ENCODE measurements at regions not wholly inside any gene's neighbourhood (a gene's known extent, or its start where the extent isn't known, plus 50 kb on each side); places are given as distances from the start of the nearest gene placed in this dataset.

- no peak for DNase-seq
Observed at GRCh38 chr2:76448956-76449355, 738.2 kb upstream of the GCFC2 start.

GRCh38 chr2:76447294-76447693, 736.6 kb upstream of the GCFC2 start:
- no peak for DNase-seq

DNA sequence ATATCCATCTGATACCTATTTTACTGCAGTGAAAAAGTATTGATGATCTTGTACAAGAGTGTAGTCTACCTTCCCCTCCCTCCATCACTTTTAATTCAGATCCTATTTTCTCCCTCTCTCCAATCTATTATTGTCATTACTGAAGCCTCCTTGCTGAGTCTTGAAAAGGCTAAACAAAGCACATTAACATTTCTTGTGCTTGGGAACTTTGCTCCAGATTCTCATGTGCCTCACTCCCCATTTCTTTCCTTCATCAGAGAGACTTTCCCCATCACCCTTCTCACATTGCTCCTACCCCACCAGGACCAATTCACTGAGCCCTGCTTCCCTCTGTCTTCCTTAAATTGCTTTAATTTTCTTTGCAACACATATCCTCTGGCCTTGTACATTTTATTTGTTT, 736.2 kb upstream of the GCFC2 start:
- no peak for DNase-seq

GRCh38 chr2:76445880-76446279, 735.2 kb upstream of the GCFC2 start:
- DNase-seq = no peak

DNA sequence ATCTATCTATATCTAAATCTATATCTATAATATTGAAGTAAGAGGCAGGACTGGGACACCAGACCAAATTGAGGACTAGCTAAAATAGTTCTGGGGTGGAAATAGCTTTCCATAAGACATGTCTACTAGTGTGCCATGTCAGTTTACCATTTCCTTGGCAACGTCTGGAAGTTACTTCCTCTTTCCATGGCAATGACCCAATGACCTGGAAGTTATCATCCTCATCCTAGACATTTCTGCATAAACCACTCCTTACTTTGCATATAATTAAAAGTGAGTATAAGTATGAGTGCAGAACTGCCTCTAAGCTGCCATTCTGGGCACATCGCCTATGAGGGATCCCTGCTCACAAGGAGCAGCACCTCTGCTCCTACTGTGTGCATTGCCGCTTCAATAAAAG, 734.0 kb upstream of the GCFC2 start:
- no peak for DNase-seq

DNA sequence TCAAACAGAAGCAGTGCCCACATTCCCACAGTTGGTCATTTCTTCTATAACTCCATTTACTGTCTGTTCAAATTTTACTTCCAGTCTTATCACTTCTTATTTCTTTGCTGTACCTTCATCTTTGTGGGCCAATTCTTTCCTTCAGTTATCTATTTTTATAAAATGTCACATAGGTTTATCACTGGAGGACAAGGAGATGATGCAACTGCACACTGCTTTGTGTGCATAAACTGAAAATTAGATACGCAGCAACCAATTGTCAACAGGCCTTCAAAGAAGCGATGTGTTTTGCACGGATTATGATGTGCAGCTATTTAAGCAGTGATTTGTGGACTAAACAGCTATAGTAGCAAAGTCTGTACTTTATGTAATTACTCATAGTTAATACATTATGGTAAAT, 726.8 kb upstream of the GCFC2 start:
- no peak for DNase-seq

GRCh38 chr2:76429374-76429773, 718.7 kb upstream of the GCFC2 start:
- no peak for DNase-seq

DNA sequence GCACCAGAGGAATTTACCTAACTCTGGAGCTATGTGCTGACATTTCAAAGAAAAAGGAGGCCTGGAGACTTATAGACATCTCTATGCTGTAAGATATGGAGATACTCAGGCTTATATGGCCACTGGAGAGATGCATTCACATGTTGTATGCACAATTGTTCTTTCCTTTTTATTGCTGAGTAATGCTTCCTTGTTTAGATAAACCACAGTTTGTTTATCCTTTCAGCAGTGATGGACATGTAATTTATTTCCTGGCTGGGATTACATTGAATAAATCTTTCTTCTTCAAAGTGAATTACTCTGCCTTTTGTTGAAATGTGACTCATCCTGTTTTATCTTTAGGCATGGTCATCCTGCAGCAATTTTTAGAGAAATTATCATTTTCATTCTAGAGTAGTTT, 716.7 kb upstream of the GCFC2 start:
- DNase-seq = no peak

DNA sequence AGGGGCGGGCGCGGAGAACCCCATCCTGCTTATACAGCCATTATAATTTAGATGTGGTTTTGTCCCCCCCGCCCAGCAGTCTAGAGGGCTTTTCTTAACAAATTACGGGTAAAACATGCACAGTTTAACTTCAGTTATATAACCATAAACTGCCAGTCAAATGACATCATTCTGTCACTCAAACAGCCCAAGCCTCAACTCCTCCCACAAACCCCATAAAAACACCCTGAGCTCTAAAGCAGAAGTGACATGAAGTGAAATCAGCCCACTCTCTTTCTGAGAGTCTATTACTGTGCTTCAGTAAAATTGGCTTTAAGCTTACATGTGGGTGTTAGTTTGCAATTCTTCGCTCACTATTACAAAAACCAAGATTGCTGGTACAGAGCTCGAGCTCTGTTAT, 705.1 kb upstream of the GCFC2 start:
- DNase-seq = no peak

GRCh38 chr2:76413436-76413835, 702.7 kb upstream of the GCFC2 start:
- no peak for DNase-seq

GRCh38 chr2:76406134-76406855, 695.6 kb upstream of the GCFC2 start:
- no peak for DNase-seq

DNA sequence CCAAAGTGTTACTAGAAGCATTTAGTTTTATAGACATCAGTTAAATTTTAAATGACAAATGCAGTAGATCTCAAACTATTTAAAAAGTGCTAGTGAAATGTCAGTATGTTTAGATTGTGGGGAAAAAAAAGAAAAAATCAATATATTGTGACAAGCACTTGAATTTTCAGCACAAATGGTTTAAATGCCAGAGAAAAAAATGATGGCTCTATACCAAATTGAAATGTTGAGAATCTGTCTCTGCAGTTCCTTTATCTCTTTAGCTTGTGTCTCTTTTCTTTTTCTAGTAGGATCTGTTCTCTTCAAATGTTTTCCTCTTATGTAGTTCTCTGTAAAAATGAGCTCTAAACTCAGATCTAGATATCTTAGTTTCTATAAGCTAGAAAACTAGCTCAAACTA, 682.6 kb upstream of the GCFC2 start:
- no peak for DNase-seq

- no peak for DNase-seq
Observed at GRCh38 chr2:76391678-76392077, 681.0 kb upstream of the GCFC2 start.

DNA sequence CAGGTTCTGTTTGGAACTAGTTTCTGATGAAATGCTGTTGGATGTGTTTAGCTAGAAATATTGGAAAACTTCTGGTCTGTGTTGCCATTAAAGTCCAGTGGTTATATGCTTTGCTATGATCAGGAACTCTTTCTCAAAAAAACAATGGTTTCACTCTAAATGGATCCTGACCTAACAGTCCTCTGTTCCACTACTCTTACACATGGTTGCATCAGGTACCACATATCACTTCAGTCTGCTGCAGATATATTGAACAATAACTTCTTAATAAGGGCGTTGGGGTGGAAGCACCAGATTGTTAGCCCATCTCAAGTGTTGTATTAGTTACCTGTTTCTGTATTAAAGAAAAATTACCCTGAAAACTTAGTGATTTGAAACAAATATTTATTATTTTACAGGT, 676.6 kb upstream of the GCFC2 start:
- DNase-seq = no peak

GRCh38 chr2:76385943-76386342, 675.2 kb upstream of the GCFC2 start:
- no peak for DNase-seq

GRCh38 chr2:76381624-76382023, 670.9 kb upstream of the GCFC2 start:
- no peak for DNase-seq

DNA sequence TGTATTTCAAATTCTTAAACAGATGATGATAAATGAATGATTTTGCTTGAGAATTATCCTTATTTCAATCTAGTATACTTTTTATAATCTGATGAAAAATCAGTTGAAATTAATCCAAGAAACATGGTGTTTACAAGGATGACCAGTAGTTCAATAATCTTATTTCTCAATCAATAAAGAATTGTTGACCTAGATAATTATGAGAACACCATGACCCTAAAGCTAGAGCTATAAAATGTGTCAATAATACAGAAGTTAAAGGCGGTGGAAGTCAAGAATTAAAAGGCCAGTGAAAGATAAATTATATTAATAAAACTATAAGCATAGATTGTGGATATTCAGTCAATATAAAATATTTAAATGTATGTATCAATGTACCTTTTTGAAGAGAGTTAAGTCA, 667.4 kb upstream of the GCFC2 start:
- no peak for DNase-seq

DNA sequence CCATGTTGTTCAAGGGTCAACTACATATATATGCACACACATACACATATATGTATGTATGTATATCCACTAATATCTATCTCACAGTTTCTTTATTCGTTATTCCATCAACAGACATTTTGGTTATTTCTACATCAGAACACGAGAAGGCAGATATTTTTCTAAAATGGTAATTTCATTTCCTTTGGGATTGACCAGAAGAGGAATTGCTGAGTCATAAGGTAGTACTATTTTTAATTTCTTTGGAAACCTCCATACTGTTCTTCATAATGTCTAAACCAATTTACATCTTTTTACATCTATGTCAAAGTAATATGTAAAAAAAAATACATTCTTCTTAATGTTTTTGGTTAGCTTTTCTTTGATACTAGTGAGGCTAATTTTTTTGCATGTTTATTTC, 630.7 kb upstream of the GCFC2 start:
- no peak for DNase-seq

DNA sequence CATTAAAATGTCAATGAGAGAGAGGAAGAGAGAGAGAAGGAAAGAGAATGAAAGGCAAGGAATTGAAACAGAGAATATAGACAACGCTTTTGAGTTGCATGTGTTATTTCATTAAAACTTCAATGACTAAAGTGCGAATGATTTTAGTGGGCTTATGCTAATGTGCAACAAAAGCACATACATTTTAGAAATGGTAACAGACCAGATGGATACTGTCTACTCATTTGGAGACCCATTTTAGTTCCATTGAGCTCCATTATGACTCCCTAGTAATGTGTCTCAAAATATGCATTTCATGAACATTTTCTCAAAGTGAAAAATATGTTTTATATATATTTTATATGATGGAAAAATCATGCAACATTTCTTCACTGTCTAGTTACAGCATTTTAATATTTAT, 622.2 kb upstream of the GCFC2 start:
- no peak for DNase-seq

- DNase-seq = no peak
Observed at GRCh38 chr2:76330865-76331264, 620.1 kb upstream of the GCFC2 start.

DNA sequence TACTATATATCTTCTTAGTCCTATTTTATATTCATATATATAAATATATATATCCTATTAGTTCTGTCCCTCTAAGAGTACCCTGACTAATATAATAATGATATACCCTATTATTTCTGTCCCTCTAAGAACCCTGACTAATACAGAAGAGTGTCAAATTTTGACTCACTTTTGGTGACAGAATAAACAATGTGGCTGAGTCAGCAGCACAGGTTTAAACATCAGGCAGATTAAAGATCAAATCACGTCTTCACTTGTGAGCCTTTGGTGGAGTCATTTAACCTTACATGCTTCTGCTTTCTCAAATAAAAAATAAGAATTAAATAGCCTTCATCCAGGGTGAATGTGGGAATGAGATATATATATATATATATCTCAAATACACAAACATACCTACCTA, 615.9 kb upstream of the GCFC2 start:
- no peak for DNase-seq

DNA sequence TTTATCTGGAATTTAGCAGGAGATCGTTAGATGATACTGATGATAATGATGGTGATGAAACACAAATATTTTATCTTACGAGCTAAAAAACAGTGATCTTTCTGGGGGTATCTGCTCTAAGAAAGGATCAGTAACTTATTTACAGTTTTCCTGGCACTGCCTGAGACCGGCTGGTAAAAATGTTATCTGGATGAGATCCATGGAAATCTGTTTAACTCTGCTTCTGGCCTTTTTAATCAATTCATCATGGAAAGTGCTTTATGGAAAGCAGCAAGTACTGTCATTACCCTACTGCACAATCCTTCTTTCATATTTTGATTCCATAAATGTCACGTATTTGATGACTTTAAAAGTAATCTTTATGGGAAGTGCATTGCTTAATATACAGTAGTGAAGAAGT, 612.7 kb upstream of the GCFC2 start:
- DNase-seq = no peak

DNA sequence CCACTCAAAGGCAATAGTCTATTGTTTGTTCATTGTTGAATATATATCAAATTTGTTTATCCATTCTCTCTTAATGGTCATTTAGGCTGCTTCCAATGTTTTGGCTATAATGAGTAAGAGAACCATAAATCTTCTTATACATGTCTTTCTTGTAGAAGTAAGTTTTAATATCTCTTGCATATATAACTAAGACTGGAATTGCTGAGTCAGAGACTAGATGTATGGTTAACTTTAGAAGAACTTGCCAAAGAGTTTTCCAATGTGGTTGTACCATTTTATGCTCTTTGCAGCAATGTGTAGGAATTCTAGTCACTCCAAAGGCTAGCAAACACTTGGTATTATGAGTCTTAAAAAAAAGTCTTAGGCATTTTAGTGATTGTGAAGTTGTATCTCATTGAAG, 610.0 kb upstream of the GCFC2 start:
- DNase-seq = no peak

DNA sequence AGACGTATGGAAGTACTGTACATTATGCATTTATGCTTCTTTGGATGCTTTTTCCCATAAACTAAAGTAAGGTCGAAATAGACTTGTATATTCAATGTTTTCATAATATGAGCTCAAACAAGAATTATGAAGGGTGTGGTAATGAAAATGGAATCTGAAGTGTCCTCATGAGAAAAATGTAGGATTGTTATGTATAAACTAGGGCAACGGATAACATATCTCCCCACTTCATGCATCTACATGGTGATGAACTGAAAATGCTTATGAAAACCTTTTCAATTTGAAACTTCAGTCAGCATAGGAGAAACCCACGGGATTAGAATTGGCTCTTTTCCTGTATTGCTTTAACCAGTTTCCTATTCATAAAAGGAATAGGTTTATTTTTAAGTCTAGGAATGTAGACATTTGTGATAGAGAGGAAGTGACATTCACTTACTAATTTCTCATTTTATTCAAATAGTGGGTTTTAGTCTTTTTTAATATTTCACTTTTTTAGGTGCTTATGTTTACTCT, 608.2 kb upstream of the GCFC2 start:
- DNase-seq = no peak

DNA sequence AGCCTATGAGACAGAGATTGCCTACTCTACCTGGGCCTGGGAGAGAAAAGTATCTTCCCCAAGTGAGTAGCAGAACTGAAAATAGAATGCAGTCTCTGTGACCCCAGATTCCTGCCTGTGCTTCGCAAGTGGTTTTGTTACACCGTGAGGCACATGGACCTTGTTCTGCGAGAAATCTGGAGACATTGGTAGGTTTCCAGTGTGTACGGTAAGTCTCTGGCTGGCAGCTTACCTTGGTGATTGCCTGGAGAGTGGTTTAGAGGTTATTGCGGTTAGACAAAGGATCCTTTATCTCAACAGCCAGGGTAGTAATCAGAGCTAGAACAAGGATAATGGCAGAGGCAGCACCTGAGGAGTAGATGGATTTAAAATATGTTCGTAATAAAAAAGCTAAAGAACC, 606.0 kb upstream of the GCFC2 start:
- DNase-seq = no peak
